Activated T-helper 1 cell treated with anti-CD3 and anti-CD28 coated beads, Interleukin-12 subunit alpha, Interleukin-12 subunit beta, Interleukin-2, Interleukin-4 antibody, amounts not matched to agents 30 ng/mL and 10 ng/mL and 1 ng/mL, durations not matched to agents 14 hours and 24 hours and 36 hours (primary cell): ENCODE measurements at regions not wholly inside any gene's neighbourhood (a gene's known extent, or its start where the extent isn't known, plus 50 kb on each side); places are given as distances from the start of the nearest gene placed in this dataset.

ENCODE experiments used
- DNase-seq: peaks from one replicate; pipeline ENCODE4 v3.0.0; 2021; ENCODE audit warnings: low spot score
- H3K27ac Mint-ChIP-seq: one replicate; pipeline ENCODE4 v1.8.0; 2021; ENCODE audit warnings: mild to moderate bottlenecking, mixed read lengths
- H3K27me3 Mint-ChIP-seq: one replicate; pipeline ENCODE4 v1.8.0; 2022; ENCODE audit warnings: mild to moderate bottlenecking, moderate library complexity, mixed read lengths; ENCODE audit not compliant: insufficient read depth
- H3K36me3 Mint-ChIP-seq: one replicate; pipeline ENCODE4 v1.8.0; 2021; ENCODE audit warnings: low read depth, mixed read lengths
- H3K4me1 Mint-ChIP-seq: one replicate; pipeline ENCODE4 v1.8.0; 2021; ENCODE audit warnings: low read depth, mixed read lengths
- H3K4me3 Mint-ChIP-seq: one replicate; pipeline ENCODE4 v1.8.0; 2021; ENCODE audit warnings: mild to moderate bottlenecking, moderate library complexity, mixed read lengths
- H3K9me3 Mint-ChIP-seq: one replicate; pipeline ENCODE4 v1.8.0; 2021; ENCODE audit warnings: mixed read lengths
- intact Hi-C: fragments of 100-400 bp; cut with micrococcal nuclease; formaldehyde crosslinking; loops from one replicate; pipeline ENCODE4 v1.15.1; 2024

DNA sequence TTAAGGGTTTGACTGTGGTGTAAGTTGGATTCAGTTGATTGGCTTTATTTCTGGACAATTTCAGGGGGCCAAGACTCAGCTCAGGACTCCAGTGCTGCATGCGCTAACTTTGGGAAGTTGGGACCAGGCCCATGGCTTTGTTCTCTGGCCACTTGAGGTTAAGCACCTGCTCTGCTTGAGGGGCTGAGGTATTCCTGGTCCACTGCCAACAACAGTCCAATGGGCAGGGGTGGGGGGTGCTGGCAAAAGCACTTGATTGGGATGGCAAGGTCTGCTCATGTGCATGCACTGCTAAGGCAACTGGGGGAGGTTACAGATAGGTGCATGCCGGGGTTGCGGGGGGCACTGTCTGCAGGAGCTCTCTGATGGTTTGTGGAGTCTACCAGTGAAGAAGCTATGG is 52.6 kb upstream of the ASB17 start:
- Mint-ChIP-seq H3K27ac (no peak overlapping the region), H3K9me3 (no peaks in the 10 kb centered on the region), H3K27me3 (no peaks in the 10 kb centered on the region), H3K4me1 (no peaks in the 10 kb centered on the region), H3K4me3 (no peak overlapping the region), H3K36me3 (no peaks in the 10 kb centered on the region)
- intact Hi-C loops: no loop called here
- no peak for DNase-seq

DNA sequence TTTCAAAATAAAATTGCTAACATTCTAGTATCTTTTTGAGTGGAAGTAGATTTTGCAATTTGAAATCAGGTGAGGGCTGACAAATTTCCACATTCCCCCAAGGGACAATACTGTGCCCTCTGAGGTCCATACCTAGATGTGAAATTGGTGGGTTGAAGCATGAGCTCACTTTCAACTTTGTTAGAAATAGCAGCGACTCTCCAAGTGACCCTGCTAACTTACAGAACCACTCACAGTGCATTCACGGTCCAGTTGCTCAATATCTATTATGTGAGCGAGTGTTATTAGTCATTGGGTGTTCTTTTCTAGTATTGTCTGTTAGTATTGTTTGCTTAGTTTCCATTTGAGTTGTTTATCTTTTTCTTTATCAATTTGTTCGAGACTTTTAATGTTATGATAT is 53.6 kb upstream of the ASB17 start:
- H3K27ac Mint-ChIP-seq: no peak overlapping the region
- H3K27me3 Mint-ChIP-seq: no peaks in the 10 kb centered on the region
- no peaks in the 10 kb centered on the region for H3K36me3 Mint-ChIP-seq
- no peak overlapping the region for H3K4me3 Mint-ChIP-seq
- no peak for DNase-seq
- H3K4me1 Mint-ChIP-seq: no peaks in the 10 kb centered on the region
- intact Hi-C loops: no loop called here
- H3K9me3 Mint-ChIP-seq: no peaks in the 10 kb centered on the region

DNA sequence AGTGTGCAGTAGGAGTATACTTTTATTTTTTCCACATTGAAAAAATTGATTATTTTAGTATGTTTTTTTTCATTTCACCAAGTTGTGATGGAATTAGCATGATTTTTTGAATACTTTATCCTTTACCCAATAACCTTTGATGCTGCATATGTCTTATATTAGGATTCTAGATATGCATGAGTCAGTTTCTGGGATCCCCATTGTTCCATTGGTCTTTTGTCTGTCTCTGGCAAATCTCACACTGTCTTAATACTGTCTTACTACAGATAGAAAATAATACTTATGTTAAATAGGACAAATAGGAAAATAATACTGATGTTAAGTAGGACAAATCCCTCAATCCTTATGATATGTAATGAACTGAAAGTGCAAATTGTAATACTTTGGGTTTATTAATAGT is 54.3 kb upstream of the ASB17 start:
- H3K27me3 Mint-ChIP-seq: no peaks in the 10 kb centered on the region
- DNase-seq: no peak
- no peaks in the 10 kb centered on the region for H3K9me3 Mint-ChIP-seq
- no peak overlapping the region for H3K4me3 Mint-ChIP-seq
- H3K27ac Mint-ChIP-seq: no peak overlapping the region
- H3K36me3 Mint-ChIP-seq: no peaks in the 10 kb centered on the region
- intact Hi-C loops: no loop called here
- no peaks in the 10 kb centered on the region for H3K4me1 Mint-ChIP-seq

DNA sequence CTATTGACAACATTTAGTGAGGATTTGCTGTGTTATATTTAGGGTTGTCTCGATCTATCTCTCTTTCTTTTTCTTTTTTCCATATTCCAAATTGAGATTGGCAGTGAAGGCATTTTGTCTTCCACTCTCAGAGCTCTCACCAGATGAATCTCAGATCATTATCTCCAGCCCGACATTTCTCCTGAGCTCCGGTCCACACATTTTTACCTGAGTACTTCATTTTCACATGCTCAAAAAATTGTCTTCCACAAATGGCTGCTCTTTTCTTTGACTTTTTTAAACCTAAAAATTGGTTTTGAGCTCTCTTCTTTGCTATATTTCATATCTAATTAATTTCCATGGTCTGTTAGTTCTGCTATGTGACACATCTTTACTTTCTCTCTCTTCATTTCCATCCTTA is 56.9 kb upstream of the ASB17 start:
- Mint-ChIP-seq H3K27ac (no peak overlapping the region), H3K27me3 (no peaks in the 10 kb centered on the region), H3K36me3 (no peaks in the 10 kb centered on the region), H3K4me1 (no peaks in the 10 kb centered on the region), H3K9me3 (no peaks in the 10 kb centered on the region), H3K4me3 (no peak overlapping the region)
- intact Hi-C loops: no loop called here
- DNase-seq: no peak

DNA sequence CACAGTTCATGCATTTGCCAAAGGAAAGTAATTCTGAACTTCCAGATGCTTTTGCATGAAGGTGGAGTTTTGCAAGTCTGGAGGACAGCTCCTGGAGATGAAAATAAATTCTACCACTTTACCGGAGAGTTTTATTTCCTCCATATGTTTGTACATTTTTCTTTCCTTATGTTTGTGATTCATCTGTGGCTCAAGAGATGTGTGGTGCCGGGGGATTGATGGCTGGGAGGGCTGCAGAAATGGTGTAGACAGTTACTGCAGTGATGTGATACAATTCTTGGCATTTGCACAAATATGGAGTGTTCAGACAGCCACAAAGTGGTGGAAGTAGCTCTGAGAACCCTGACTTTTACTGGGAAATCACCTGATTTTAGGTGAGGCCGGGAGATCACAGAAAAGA is 58.5 kb upstream of the ASB17 start:
- no peaks in the 10 kb centered on the region for H3K9me3 Mint-ChIP-seq
- no peaks in the 10 kb centered on the region for H3K36me3 Mint-ChIP-seq
- H3K27ac Mint-ChIP-seq: no peak overlapping the region
- no peaks in the 10 kb centered on the region for H3K4me1 Mint-ChIP-seq
- H3K27me3 Mint-ChIP-seq: peaks cover 9% of the 10 kb centered on the region
- no peak for DNase-seq
- intact Hi-C loops: loop anchor here (1.0 to 5.0 kb wide), 4 partner anchors 164 to 1542 kb away; no protein-coding TSS in a partner anchor
- H3K4me3 Mint-ChIP-seq: no peak overlapping the region

DNA sequence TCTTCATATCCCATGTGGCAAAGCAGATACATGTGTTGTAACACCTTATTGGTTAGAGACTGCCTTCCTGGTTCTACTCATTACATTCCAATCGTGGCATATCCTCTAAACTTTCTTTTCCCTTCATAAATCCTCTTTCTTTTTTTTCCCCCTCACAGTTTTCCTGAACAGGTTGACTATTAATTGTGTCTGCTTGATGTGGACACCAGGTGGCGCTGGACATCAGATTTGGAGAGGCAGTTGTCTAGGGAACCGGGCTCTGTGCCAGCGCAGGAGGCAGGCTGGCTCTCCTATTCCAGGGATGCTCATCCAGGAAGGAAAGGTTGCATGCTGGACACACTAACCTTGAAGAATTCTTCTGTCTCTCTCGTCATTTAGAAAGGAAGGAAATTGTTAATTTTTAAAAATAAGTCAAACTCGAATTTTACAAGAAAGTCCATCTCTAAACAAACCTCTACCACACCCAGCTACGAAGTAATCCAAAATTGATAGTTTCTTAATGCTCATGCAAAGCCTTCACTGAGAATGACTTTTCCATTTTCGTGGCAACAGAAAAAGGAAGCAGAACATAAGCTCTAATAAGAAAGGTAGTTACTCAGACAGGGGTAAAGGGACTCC is 59.4 kb upstream of the ASB17 start:
- intact Hi-C loops: loop anchor here (1.0 to 5.0 kb wide), 4 partner anchors 163 to 1541 kb away; no protein-coding TSS in a partner anchor
- Mint-ChIP-seq H3K36me3 (no peaks in the 10 kb centered on the region), H3K27me3 (peaks cover 9% of the 10 kb centered on the region), H3K27ac (no peak overlapping the region), H3K4me3 (no peak overlapping the region), H3K9me3 (no peaks in the 10 kb centered on the region), H3K4me1 (no peaks in the 10 kb centered on the region)
- DNase-seq: peak; percentile 25

DNA sequence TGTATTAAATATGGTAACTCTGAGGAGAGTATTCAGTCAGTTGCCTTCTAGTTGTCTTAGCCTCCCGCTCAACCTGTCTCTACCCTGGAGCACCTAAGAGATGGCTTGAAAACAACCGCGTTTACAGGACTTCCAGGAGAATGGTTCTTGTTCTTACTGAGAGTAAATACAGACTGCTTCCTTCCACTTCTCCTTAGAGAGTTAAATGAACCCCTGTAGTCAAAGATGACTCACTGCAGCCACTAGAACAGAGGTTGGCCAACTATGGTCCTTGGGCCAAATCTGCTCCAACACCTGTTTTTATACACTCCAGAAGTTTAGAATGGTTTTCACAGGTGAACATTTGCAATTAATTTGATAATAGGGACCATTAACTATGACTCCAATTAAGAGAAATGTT is 60.1 kb upstream of the ASB17 start:
- H3K9me3 Mint-ChIP-seq: no peaks in the 10 kb centered on the region

DNA sequence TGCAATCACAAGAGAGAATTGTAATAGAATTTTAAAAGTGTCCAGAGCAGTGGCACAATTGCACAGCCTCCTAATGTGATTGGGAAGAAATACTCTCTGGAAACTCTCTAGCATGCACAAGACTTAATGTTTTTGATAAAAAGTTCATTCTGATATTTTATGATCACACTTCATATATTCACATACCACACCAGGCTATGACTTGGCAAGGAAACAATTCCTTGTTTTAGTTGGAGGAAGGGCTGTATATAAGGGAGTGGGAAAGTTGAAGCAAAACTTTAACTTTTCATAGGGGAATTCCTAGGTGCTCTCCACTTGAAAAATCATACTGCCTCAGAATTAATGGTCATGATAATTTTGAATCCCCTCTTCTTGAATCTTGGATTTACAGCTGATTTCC is 61.5 kb upstream of the ASB17 start:
- no peaks in the 10 kb centered on the region for H3K9me3 Mint-ChIP-seq
- DNase-seq: no peak
- H3K27ac Mint-ChIP-seq: no peak overlapping the region
- H3K4me1 Mint-ChIP-seq: no peaks in the 10 kb centered on the region
- intact Hi-C loops: loop anchor here (5.0 kb wide), 2 partner anchors 1134 to 1539 kb away; no protein-coding TSS in a partner anchor
- H3K27me3 Mint-ChIP-seq: peaks cover 9% of the 10 kb centered on the region
- no peak overlapping the region for H3K4me3 Mint-ChIP-seq
- H3K36me3 Mint-ChIP-seq: no peaks in the 10 kb centered on the region

More for the DNA sequence above, 60.1 kb upstream of the ASB17 start:
- no peak for DNase-seq
- Mint-ChIP-seq H3K27me3 (peaks cover 9% of the 10 kb centered on the region), H3K27ac (no peak overlapping the region), H3K4me1 (no peaks in the 10 kb centered on the region), H3K36me3 (no peaks in the 10 kb centered on the region), H3K4me3 (no peak overlapping the region)
- intact Hi-C loops: loop anchor here (5.0 kb wide), 2 partner anchors 1135 to 1540 kb away; no protein-coding TSS in a partner anchor

DNA sequence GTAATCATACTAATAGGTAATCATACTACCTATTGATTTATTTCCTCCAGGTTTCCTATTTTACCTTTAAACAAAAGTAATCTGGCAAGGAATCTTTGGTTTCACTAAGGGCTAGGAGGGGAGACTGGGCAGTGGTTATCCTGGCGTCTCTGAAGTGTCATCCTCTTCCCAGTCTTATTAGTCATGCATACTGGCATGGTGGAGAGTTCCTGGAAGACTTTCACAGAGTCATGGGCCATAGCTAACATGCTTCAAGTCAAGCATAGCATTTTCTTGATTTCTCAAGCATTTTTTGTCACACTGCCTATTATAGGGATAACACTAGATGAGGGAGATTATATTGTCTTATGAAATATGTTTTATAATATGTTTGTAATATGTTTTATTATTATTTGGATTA is 64.0 kb upstream of the ASB17 start:
- Mint-ChIP-seq H3K36me3 (no peaks in the 10 kb centered on the region), H3K4me3 (no peak overlapping the region), H3K4me1 (no peaks in the 10 kb centered on the region), H3K9me3 (no peaks in the 10 kb centered on the region), H3K27ac (no peak overlapping the region), H3K27me3 (peaks cover 10% of the 10 kb centered on the region)
- intact Hi-C loops: no loop called here
- DNase-seq: no peak

DNA sequence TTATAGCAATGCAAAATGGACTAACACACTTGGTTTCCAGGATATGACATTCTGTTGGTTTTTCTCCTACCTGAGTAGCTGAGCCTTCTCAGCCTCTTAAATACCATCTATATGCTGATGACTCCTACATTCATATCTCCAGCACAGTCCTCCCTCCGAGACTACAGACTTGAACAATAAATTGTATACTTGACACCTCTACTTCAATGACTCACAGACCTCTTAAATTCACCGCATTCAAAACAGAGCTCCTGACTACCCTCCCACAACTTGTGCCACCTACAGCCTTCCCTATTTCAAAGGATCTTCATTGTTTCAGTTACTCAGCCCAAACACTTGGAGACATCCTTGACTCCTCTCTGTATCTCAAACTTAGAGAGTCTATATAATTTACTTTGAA is 66.8 kb upstream of the ASB17 start:
- intact Hi-C loops: no loop called here
- Mint-ChIP-seq H3K9me3 (no peaks in the 10 kb centered on the region), H3K4me3 (no peak overlapping the region), H3K36me3 (no peaks in the 10 kb centered on the region), H3K27ac (no peak overlapping the region), H3K4me1 (no peaks in the 10 kb centered on the region), H3K27me3 (peaks cover 10% of the 10 kb centered on the region)
- DNase-seq: no peak

DNA sequence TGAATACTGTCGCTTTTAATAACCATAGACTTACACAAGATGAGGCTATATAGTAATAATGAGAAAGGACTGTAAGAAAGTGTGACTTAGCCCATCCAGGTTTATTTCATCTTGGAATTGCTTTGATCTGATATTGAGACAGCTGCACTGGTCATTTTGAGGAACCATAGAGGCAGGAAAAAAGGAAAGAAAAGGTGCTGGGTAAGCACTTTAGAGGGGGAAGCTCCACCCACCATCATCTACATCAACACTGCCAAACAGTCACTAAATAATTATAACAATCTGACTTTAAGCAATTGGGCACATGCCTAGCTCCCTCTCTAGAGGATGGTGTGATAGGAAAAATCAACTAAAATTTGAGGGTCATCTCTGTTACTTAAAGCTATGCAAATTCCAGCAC is 70.6 kb upstream of the ST6GALNAC3 start:
- peaks cover 2% of the 10 kb centered on the region for H3K27me3 Mint-ChIP-seq
- H3K9me3 Mint-ChIP-seq: no peaks in the 10 kb centered on the region
- no peaks in the 10 kb centered on the region for H3K4me1 Mint-ChIP-seq
- intact Hi-C loops: no loop called here
- H3K4me3 Mint-ChIP-seq: no peak overlapping the region
- no peak for DNase-seq
- H3K36me3 Mint-ChIP-seq: no peaks in the 10 kb centered on the region
- no peak overlapping the region for H3K27ac Mint-ChIP-seq

DNA sequence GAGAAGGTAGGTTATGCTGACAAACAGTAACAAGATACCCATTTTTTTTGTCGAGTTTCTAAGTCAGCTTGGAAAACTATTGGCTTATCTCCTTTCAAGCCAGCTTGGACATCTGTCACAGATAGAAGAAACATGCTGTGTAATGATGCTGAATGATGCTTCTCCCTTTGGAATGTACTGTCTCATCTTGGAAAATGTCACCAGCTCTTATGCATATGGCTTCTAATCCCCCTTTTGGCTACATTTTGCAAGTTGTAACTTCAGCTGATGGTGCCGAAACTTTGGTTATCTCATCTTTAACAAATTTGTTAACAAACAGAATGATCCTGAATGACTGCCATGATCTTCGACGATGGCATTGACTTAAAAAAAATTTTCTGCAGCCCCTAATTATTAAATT is 68.8 kb upstream of the ST6GALNAC3 start:
- intact Hi-C loops: no loop called here
- no peak for DNase-seq
- Mint-ChIP-seq H3K27ac (no peak overlapping the region), H3K9me3 (no peaks in the 10 kb centered on the region), H3K27me3 (no peaks in the 10 kb centered on the region), H3K36me3 (no peaks in the 10 kb centered on the region), H3K4me3 (no peak overlapping the region), H3K4me1 (no peaks in the 10 kb centered on the region)

DNA sequence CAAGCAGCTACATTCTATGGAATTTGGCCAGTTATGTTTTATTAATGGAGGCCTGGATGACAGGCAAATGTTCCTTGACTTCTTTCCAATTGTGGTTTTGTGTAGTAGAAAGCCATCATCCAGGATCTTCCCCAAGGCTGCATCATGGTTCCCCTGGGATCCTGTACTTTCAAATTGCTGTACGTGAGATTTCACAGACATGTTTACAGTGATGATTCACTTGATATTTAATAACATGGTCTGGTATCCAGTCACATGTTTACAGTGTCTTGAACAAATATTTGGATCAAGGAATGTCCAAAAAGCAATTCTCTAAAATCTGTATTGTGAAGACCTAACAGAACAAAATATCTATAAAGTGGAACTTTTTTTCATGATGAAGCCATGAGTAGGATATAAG is 68.3 kb upstream of the ST6GALNAC3 start:
- no peak overlapping the region for H3K4me3 Mint-ChIP-seq
- no peaks in the 10 kb centered on the region for H3K4me1 Mint-ChIP-seq
- no peaks in the 10 kb centered on the region for H3K9me3 Mint-ChIP-seq
- H3K36me3 Mint-ChIP-seq: no peaks in the 10 kb centered on the region
- H3K27ac Mint-ChIP-seq: no peak overlapping the region
- intact Hi-C loops: no loop called here
- no peaks in the 10 kb centered on the region for H3K27me3 Mint-ChIP-seq
- no peak for DNase-seq

DNA sequence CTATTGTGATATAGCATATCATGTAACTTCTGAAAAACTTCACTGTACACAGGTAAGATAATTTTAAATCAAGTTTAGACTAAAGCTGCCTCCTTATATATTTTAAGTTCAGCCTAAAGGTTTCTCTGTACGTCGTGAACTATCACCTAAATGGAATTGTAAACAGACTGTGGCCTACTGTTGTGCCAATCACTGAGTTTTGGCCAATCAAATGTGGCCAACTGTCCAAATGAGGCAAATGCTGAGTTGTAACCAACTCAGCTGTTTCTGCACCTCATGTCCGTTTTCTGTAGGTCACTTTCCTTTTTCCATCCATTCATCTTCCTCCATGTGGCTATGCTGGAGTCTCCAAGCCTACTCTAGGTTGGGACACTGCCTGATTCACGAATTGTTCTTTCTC is 63.7 kb upstream of the ST6GALNAC3 start:
- H3K4me1 Mint-ChIP-seq: no peaks in the 10 kb centered on the region
- H3K27ac Mint-ChIP-seq: no peak overlapping the region

More for the DNA sequence above, 63.7 kb upstream of the ST6GALNAC3 start:
- H3K4me3 Mint-ChIP-seq: no peak overlapping the region
- intact Hi-C loops: no loop called here
- no peak for DNase-seq
- no peaks in the 10 kb centered on the region for H3K36me3 Mint-ChIP-seq
- no peaks in the 10 kb centered on the region for H3K9me3 Mint-ChIP-seq
- H3K27me3 Mint-ChIP-seq: peaks cover 3% of the 10 kb centered on the region
